ENCODE measurements at regions not wholly inside any gene's neighbourhood (a gene's known extent, or its start where the extent isn't known, plus 50 kb on each side); places are given as distances from the start of the nearest gene placed in this dataset.

DNA sequence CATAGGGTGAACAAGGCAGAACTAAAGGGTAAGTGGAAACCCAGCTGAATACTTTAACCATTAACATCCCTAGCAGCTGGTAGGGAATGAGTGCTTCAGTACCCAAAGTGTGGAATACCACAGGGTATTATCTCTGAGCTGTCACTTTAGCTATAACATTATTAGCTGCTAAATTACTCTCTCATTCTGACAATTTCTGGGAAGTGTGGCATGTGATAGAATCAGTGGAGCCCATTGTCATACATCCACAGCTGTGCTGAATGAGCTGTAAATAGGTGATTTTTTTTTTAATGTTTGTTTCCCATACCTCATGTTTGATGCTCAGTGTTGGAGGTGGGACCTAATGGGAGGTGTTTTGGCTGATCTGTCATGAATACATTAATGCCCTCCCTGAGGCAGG, 894.3 kb downstream of the DIPK2A start:
- Histone ChIP-seq H3K9me3 (no peaks in the 10 kb centered on the region), H3K27me3 (replicated peaks; ENCODE audit: insufficient read depth) (no peaks in the 10 kb centered on the region), H3K36me3 (no peaks in the 10 kb centered on the region), H3K27ac (no peak overlapping the region), H3K4me1 (ENCODE audit: control insufficient read depth in 1 of 2, low read depth in 2 of 2) (no peaks in the 10 kb centered on the region), H3K4me3 (no peak overlapping the region)
- ATAC-seq (ENCODE audit: insufficient number of reproducible peaks, low FRiP score, low read depth) (no peak), DNase-seq (ENCODE audit: low spot score) (no peak)
- TF ChIP-seq, protein P1, sequence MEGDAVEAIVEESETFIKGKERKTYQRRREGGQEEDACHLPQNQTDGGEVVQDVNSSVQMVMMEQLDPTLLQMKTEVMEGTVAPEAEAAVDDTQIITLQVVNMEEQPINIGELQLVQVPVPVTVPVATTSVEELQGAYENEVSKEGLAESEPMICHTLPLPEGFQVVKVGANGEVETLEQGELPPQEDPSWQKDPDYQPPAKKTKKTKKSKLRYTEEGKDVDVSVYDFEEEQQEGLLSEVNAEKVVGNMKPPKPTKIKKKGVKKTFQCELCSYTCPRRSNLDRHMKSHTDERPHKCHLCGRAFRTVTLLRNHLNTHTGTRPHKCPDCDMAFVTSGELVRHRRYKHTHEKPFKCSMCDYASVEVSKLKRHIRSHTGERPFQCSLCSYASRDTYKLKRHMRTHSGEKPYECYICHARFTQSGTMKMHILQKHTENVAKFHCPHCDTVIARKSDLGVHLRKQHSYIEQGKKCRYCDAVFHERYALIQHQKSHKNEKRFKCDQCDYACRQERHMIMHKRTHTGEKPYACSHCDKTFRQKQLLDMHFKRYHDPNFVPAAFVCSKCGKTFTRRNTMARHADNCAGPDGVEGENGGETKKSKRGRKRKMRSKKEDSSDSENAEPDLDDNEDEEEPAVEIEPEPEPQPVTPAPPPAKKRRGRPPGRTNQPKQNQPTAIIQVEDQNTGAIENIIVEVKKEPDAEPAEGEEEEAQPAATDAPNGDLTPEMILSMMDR (IDR thresholded peaks at IDR 0.05) = no peak

DNA sequence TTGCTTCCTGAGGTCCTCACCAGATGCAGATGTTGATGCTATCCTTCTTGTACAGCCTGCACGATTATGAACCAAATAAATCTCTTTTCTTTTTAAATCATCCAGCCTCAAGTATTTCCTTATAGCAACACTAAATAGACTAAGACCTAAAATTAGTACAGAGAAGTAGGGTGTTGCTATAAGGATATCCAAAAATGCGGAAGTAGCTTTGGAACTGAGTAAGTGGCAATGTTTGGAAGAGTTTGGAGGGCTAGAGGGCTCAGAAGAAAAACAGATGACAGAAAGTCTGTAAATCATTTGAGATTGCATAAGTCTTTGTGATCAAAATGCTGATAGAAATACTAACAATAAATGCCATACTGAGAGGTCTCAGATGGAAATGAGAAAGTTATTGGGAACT, 894.9 kb downstream of the DIPK2A start:
- TF ChIP-seq, protein P1 (IDR thresholded peaks at IDR 0.05) = no peak
- DNase-seq (ENCODE audit: low spot score) = no peak
- H3K4me1 ChIP-seq (ENCODE audit: control insufficient read depth in 1 of 2, low read depth in 2 of 2) = no peaks in the 10 kb centered on the region
- no peak overlapping the region for H3K27ac ChIP-seq
- H3K27me3 ChIP-seq (replicated peaks; ENCODE audit: insufficient read depth) = no peaks in the 10 kb centered on the region
- H3K4me3 ChIP-seq = no peak overlapping the region
- H3K36me3 ChIP-seq = no peaks in the 10 kb centered on the region
- H3K9me3 ChIP-seq = no peaks in the 10 kb centered on the region
- no peak for ATAC-seq (ENCODE audit: insufficient number of reproducible peaks, low FRiP score, low read depth)

DNA sequence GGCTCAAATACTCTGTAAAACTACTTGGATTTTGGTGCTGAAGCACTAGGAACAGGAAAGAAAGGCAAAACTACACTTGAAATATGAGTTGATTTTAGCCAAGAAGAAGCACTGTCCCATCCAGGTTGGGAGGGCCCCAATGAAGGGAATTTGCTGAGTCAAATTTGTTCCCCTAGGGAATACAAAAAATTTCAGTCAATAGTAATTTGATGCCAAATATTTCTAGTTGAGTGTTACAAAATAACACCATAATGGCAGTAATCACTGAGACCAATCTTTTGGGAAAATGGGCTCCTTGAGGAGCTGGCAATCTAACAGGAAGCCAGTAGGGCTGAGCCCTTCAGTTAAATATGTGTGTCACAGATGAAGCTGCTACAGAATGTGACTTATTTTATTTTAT, 896.9 kb downstream of the DIPK2A start:
- Histone ChIP-seq H3K4me1 (ENCODE audit: control insufficient read depth in 1 of 2, low read depth in 2 of 2) (no peaks in the 10 kb centered on the region), H3K36me3 (no peaks in the 10 kb centered on the region), H3K27me3 (replicated peaks; ENCODE audit: insufficient read depth) (no peaks in the 10 kb centered on the region), H3K9me3 (no peaks in the 10 kb centered on the region), H3K4me3 (no peak overlapping the region), H3K27ac (no peak overlapping the region)
- ATAC-seq (ENCODE audit: insufficient number of reproducible peaks, low FRiP score, low read depth) (no peak), DNase-seq (ENCODE audit: low spot score) (no peak)
- TF ChIP-seq, protein P1 (IDR thresholded peaks at IDR 0.05) = no peak

DNA sequence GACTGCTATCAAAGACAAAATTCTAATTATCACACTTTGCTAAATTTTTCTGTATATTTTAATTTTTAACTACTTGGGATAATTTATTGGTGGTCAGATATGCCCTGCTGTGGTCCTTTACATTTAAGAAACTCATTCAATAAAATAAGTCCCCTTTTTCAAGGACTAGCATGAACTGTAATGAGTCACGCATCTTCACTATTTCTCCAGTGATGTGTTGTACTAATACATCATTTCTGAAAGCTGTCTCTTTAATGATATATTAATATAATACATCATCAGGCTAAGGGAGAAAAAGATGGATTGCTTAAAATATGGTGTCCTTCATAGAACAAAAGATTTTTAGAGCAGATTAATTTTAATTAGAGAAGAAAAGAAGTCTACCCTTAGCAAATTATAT, 901.4 kb downstream of the DIPK2A start:
- Histone ChIP-seq H3K4me3 (no peak overlapping the region), H3K27me3 (replicated peaks; ENCODE audit: insufficient read depth) (no peaks in the 10 kb centered on the region), H3K9me3 (no peaks in the 10 kb centered on the region), H3K4me1 (ENCODE audit: control insufficient read depth in 1 of 2, low read depth in 2 of 2) (no peaks in the 10 kb centered on the region), H3K36me3 (no peaks in the 10 kb centered on the region), H3K27ac (no peak overlapping the region)
- TF ChIP-seq, protein P1 (IDR thresholded peaks at IDR 0.05) = no peak
- DNase-seq (ENCODE audit: low spot score) (no peak), ATAC-seq (ENCODE audit: insufficient number of reproducible peaks, low FRiP score, low read depth) (no peak)

DNA sequence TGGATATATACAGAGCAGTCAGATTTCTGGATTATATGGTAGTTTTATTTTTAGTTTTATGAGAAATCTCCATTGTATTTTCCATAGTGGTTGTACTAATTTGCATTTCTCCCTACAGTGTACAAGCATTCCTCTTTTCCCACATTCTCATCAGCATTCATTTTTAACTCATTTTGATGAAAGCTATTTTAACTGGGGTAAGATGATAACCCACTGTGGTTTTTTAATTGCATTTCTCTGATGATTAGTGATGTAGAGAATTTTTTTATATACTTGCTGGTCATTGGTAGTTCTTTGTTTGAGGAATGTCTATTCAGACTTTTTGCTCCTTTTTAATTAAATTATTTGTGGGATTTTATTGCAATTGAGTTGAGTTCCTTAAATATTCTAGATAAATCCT, 903.6 kb downstream of the DIPK2A start:
- no peak for DNase-seq (ENCODE audit: low spot score)
- Histone ChIP-seq H3K27ac (no peak overlapping the region), H3K9me3 (no peaks in the 10 kb centered on the region), H3K36me3 (no peaks in the 10 kb centered on the region), H3K27me3 (replicated peaks; ENCODE audit: insufficient read depth) (no peaks in the 10 kb centered on the region), H3K4me1 (ENCODE audit: control insufficient read depth in 1 of 2, low read depth in 2 of 2) (no peaks in the 10 kb centered on the region), H3K4me3 (no peak overlapping the region)
- TF ChIP-seq, protein P1 (IDR thresholded peaks at IDR 0.05) = no peak
- no peak for ATAC-seq (ENCODE audit: insufficient number of reproducible peaks, low FRiP score, low read depth)
